ENCODE measurements at regions not wholly inside any gene's neighbourhood (a gene's known extent, or its start where the extent isn't known, plus 50 kb on each side); places are given as distances from the start of the nearest gene placed in this dataset.

DNA sequence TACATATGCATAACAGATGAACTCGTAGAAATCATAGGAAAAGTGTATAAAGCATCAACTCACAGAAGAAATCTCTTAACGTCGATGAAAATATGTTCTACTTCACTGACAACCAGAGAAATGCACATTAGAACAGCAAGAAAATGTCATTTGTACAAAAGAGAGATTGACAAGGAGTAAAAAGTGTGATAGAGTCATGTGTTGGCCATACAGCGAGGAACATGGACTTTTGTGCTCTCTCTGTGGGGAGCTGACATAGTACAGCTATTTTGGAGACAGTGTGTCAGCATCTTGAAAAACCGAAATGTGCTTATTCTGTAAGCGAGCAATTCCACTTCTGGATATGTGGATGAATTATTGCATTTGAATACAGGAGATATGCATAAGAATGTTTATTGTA is 477.9 kb downstream of the ICE1 start:
- Mint-ChIP-seq H3K27me3 (ENCODE audit: low read depth) (peaks cover 5% of the 10 kb centered on the region; the same call in 1 of the 2 replicates), H3K36me3 (no peaks in the 10 kb centered on the region), H3K9me3 (peaks cover 12% of the 10 kb centered on the region), H3K27ac (no peak overlapping the region), H3K4me3 (no peak overlapping the region), H3K4me1 (peaks cover 18% of the 10 kb centered on the region)
- TF ChIP-seq ATF6 (CRISPR knock-in tag; IDR thresholded peaks at IDR 0.05) (no peak), TP53 (CRISPR knock-in tag; IDR thresholded peaks at IDR 0.05) (no peak), RORB (CRISPR knock-in tag; IDR thresholded peaks at IDR 0.05) (no peak), JUN (CRISPR knock-in tag; IDR thresholded peaks at IDR 0.05) (no peak), SP1 (CRISPR knock-in tag; conservative IDR thresholded peaks at IDR 0.05) (no peak)
- TF ChIP-seq, protein P1, sequence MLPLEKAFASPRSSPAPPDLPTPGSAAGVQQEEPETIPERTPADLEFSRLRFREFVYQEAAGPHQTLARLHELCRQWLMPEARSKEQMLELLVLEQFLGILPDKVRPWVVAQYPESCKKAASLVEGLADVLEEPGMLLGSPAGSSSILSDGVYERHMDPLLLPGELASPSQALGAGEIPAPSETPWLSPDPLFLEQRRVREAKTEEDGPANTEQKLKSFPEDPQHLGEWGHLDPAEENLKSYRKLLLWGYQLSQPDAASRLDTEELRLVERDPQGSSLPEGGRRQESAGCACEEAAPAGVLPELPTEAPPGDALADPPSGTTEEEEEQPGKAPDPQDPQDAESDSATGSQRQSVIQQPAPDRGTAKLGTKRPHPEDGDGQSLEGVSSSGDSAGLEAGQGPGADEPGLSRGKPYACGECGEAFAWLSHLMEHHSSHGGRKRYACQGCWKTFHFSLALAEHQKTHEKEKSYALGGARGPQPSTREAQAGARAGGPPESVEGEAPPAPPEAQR (CRISPR knock-in tag; IDR thresholded peaks at IDR 0.05), result no peak
- ATAC-seq (no peak), DNase-seq (ENCODE audit: low spot score) (no peak)
- CTCF ChIA-PET, result interaction anchor here (1.5 kb wide), 1 partner anchor 13 kb away, joined by 5 read pairs; no protein-coding TSS in a partner anchor
- POLR2A ChIA-PET, result no interaction called here

DNA sequence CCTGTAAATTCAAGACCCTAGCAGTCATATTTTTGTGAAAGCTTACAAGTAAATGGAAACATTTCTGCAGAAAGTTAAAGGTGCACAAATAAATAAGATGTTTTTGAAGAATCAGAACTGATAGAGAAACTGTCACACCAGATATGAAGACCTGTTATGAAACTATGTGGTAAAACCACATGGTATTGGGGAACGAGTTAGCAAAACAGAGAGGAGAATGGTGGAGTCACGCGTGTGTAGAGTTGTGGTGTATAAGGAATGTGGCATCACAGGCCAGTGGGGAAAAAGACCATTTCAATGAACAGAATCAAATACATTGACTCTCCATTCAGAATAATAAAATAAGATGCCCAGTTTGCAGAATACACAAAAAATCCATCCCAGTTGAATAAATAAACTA is 477.2 kb downstream of the ICE1 start:
- DNase-seq (ENCODE audit: low spot score) (no peak), ATAC-seq (no peak)
- CTCF ChIA-PET, result interaction anchor here (1.5 kb wide), 1 partner anchor 12 kb away, joined by 5 read pairs; no protein-coding TSS in a partner anchor
- POLR2A ChIA-PET, result no interaction called here
- Mint-ChIP-seq H3K27me3 (ENCODE audit: low read depth) (peaks cover 5% of the 10 kb centered on the region; the same call in 1 of the 2 replicates), H3K4me1 (peaks cover 11% of the 10 kb centered on the region), H3K27ac (no peak overlapping the region), H3K36me3 (no peaks in the 10 kb centered on the region), H3K4me3 (no peak overlapping the region), H3K9me3 (peaks cover 12% of the 10 kb centered on the region)
- TF ChIP-seq FOXP1 (CRISPR knock-in tag; IDR thresholded peaks at IDR 0.05; ENCODE audit: borderline replicate concordance) (no peak), OVOL2 (CRISPR knock-in tag; IDR thresholded peaks at IDR 0.05; ENCODE audit: borderline replicate concordance) (no peak), CREM (CRISPR knock-in tag; IDR thresholded peaks at IDR 0.05) (no peak), TEAD1 (CRISPR knock-in tag; IDR thresholded peaks at IDR 0.05) (no peak)
- TF ChIP-seq, protein P2, sequence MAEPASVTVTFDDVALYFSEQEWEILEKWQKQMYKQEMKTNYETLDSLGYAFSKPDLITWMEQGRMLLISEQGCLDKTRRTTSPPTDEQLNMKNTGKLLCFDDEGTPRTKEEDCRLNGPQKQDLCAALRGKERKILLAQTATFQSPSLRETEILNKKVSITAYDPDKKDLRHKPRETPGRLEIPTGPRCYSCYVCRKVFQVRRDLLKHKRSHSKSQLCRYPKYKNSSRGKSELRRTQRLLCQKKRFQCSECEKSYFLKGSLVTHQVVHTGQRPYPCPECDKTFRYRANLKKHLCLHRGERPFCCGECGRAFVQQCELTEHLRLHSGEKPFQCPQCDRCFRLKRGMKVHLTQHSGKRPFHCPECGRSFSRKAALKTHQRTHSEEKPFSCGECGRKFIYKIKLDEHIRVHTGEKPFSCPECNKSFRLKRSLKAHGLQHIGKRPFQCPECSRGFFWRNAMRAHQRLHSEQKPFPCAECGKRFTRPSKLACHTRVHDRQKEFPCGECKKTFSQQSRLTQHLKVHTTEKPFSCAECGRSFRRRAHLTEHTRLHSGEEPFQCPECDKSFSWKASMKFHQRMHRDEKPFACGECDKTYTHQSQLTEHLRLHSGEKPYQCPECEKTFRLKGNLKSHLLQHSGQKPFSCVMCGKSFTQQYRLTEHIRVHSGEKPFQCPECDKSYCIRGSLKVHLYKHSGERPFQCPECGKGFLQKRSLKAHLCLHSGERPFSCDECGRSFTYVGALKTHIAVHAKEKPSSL (CRISPR knock-in tag; conservative IDR thresholded peaks at IDR 0.05), result no peak
- TF ChIP-seq, protein P3, sequence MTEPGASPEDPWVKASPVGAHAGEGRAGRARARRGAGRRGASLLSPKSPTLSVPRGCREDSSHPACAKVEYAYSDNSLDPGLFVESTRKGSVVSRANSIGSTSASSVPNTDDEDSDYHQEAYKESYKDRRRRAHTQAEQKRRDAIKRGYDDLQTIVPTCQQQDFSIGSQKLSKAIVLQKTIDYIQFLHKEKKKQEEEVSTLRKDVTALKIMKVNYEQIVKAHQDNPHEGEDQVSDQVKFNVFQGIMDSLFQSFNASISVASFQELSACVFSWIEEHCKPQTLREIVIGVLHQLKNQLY (CRISPR knock-in tag; IDR thresholded peaks at IDR 0.05), result no peak

DNA sequence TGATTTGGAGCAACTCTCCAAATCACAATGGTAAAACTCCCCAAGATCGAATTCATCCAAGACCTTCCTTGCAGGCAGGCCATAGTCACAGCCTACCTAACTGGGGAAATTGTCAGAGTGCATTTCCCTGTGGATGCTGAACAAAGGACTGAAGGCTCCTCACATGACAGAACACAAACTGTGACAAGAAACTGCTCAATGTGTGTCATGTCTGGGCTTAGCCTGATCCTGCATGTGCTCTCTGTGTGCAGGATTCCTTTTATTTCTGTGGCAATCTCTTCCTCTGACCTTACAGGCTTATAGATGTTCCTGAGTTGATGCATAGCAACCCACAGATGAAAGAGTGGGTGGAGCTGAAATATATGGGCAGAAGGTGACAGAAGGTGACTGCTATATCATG is 465.8 kb downstream of the ICE1 start:
- TF ChIP-seq, protein P4, sequence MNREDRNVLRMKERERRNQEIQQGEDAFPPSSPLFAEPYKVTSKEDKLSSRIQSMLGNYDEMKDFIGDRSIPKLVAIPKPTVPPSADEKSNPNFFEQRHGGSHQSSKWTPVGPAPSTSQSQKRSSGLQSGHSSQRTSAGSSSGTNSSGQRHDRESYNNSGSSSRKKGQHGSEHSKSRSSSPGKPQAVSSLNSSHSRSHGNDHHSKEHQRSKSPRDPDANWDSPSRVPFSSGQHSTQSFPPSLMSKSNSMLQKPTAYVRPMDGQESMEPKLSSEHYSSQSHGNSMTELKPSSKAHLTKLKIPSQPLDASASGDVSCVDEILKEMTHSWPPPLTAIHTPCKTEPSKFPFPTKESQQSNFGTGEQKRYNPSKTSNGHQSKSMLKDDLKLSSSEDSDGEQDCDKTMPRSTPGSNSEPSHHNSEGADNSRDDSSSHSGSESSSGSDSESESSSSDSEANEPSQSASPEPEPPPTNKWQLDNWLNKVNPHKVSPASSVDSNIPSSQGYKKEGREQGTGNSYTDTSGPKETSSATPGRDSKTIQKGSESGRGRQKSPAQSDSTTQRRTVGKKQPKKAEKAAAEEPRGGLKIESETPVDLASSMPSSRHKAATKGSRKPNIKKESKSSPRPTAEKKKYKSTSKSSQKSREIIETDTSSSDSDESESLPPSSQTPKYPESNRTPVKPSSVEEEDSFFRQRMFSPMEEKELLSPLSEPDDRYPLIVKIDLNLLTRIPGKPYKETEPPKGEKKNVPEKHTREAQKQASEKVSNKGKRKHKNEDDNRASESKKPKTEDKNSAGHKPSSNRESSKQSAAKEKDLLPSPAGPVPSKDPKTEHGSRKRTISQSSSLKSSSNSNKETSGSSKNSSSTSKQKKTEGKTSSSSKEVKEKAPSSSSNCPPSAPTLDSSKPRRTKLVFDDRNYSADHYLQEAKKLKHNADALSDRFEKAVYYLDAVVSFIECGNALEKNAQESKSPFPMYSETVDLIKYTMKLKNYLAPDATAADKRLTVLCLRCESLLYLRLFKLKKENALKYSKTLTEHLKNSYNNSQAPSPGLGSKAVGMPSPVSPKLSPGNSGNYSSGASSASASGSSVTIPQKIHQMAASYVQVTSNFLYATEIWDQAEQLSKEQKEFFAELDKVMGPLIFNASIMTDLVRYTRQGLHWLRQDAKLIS (CRISPR knock-in tag; IDR thresholded peaks at IDR 0.05; ENCODE audit: borderline replicate concordance), result no peak
- Mint-ChIP-seq H3K4me3 (no peak overlapping the region), H3K27ac (no peak overlapping the region), H3K9me3 (no peaks in the 10 kb centered on the region), H3K4me1 (no peaks in the 10 kb centered on the region; the same call in 1 of the 2 replicates), H3K36me3 (no peaks in the 10 kb centered on the region), H3K27me3 (ENCODE audit: low read depth) (peaks cover 10% of the 10 kb centered on the region)
- ChIA-PET POLR2A (no interaction called here), CTCF (no interaction called here)
- ATAC-seq (no peak), DNase-seq (ENCODE audit: low spot score) (no peak)
